Ramos (cell line): ENCODE measurements at regions not wholly inside any gene's neighbourhood (a gene's known extent, or its start where the extent isn't known, plus 50 kb on each side); places are given as distances from the start of the nearest gene placed in this dataset.
"Not testable (repeated sequence)": the region's sequence is repeated elsewhere in the genome, so short reads cannot be mapped to it uniquely, and the experiment has no call there.

Source experiments
- in situ Hi-C: fragments of 300-500 bp; cut with MboI; formaldehyde crosslinking; loops from one replicate; pipeline ENCODE4 v1.14.3; 2022; ENCODE audit warnings: low sequenced_read_pairs; ENCODE audit not compliant: unreplicated experiment

- in situ Hi-C loops: no loop called here
Measured at GRCh38 chr7:81111781-81112540, 193.1 kb upstream of the SEMA3C start.

- in situ Hi-C loops: no loop called here
Measured at GRCh38 chr7:81111358-81111757, 192.5 kb upstream of the SEMA3C start.

GRCh38 chr7:81110673-81111072 lies 191.8 kb upstream of the SEMA3C start:
- in situ Hi-C loops: no loop called here

- in situ Hi-C loops: no loop called here
Measured at GRCh38 chr7:81098213-81098612, 179.4 kb upstream of the SEMA3C start.

GRCh38 chr7:81094952-81095351 lies 176.1 kb upstream of the SEMA3C start:
- in situ Hi-C loops: no loop called here

GRCh38 chr7:81081616-81082015 lies 162.8 kb upstream of the SEMA3C start:
- in situ Hi-C loops: no loop called here

GRCh38 chr7:81080553-81080952 lies 161.7 kb upstream of the SEMA3C start:
- in situ Hi-C loops: no loop called here

GRCh38 chr7:81079746-81080145 lies 160.9 kb upstream of the SEMA3C start:
- in situ Hi-C loops: no loop called here

GRCh38 chr7:81075150-81075549 lies 156.3 kb upstream of the SEMA3C start:
- in situ Hi-C loops: no loop called here

- in situ Hi-C loops: no loop called here
Measured at GRCh38 chr7:81074406-81074805, 155.6 kb upstream of the SEMA3C start.

- in situ Hi-C loops: no loop called here
Measured at GRCh38 chr7:81073931-81074251, 155.0 kb upstream of the SEMA3C start.

- in situ Hi-C loops: no loop called here
Measured at GRCh38 chr7:81070956-81071355, 152.1 kb upstream of the SEMA3C start.

- in situ Hi-C loops: no loop called here
Measured at GRCh38 chr7:81066797-81067196, 147.9 kb upstream of the SEMA3C start.

- in situ Hi-C loops: no loop called here
Measured at GRCh38 chr7:81064426-81064825, 145.6 kb upstream of the SEMA3C start.

- in situ Hi-C loops: no loop called here
Measured at GRCh38 chr7:81062755-81063154, 143.9 kb upstream of the SEMA3C start.

- in situ Hi-C loops: not testable (repeated sequence)
Measured at GRCh38 chr7:81057469-81057868, 138.6 kb upstream of the SEMA3C start.

GRCh38 chr7:81053623-81054022 lies 134.8 kb upstream of the SEMA3C start:
- in situ Hi-C loops: no loop called here

GRCh38 chr7:81051811-81052413 lies 133.1 kb upstream of the SEMA3C start:
- in situ Hi-C loops: no loop called here

- in situ Hi-C loops: no loop called here
Measured at GRCh38 chr7:81045491-81046030, 126.7 kb upstream of the SEMA3C start.

- in situ Hi-C loops: not testable (repeated sequence)
Measured at GRCh38 chr7:81042646-81043045, 123.8 kb upstream of the SEMA3C start.

GRCh38 chr7:81040496-81040895 lies 121.6 kb upstream of the SEMA3C start:
- in situ Hi-C loops: no loop called here

- in situ Hi-C loops: no loop called here
Measured at GRCh38 chr7:81036871-81037270, 118.0 kb upstream of the SEMA3C start.
